Left ventricle myocardium inferior (tissue), 1 donor: ENCODE measurements at regions not wholly inside any gene's neighbourhood (a gene's known extent, or its start where the extent isn't known, plus 50 kb on each side); places are given as distances from the start of the nearest gene placed in this dataset.

Experiments
- DNase-seq: peaks from one replicate; pipeline ENCODE4 v3.0.0-alpha.2; 2020
- H3K27ac ChIP-seq: fragments of 200-600 bp; replicated peaks from 2 replicates; pipeline ENCODE4 v1.8.0; 2021
- H3K27me3 ChIP-seq: fragments of 200-600 bp; 2 replicates; pipeline ENCODE4 v1.8.0; 2021; ENCODE audit warnings: low read depth
- H3K36me3 ChIP-seq: fragments of 200-600 bp; 2 replicates; pipeline ENCODE4 v1.8.0; 2021
- H3K4me1 ChIP-seq: fragments of 200-600 bp; 2 replicates; pipeline ENCODE4 v1.8.0; 2021
- H3K4me3 ChIP-seq: fragments of 200-600 bp; 2 replicates; pipeline ENCODE4 v1.8.0; 2021; ENCODE audit warnings: mild to moderate bottlenecking, moderate library complexity
- H3K9me3 ChIP-seq: fragments of 200-600 bp; replicated peaks from 2 replicates; pipeline ENCODE4 v1.8.0; 2021
- intact Hi-C: fragments of 100-400 bp; cut with micrococcal nuclease; formaldehyde crosslinking; loops from one replicate; pipeline ENCODE4 v1.11.0; 2022
- TF ChIP-seq, protein P1 (sequence below): fragments of 200-600 bp; IDR thresholded peaks from 2 replicates; pipeline ENCODE4 v1.8.0; 2021; ENCODE audit warnings: antibody characterized with exemption, mild to moderate bottlenecking, borderline replicate concordance
- donor health status: DM: no; HTN: yes; CAD: no; lungs with severe emphysema.

DNA sequence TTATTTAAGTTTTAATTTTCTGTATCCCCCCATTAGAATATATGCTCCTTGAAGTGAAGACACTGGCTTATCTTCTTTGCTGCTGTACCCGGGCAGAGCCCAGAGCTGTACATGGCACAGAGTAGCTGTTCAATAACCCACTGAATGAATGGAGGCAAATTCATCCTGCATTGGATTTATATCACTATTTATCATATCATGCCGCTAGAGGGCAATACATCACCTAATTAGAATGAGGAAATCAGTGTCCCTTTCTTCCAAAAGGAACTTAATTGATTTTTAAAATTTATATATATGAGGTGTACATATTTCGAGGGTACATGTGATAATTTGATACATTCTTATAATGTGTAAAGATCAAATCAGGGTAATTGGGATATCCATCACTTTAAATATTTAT, 89.2 kb upstream of the TMEM260 start:
- Histone ChIP-seq H3K36me3 (no peaks in the 10 kb centered on the region), H3K27me3 (no peaks in the 10 kb centered on the region), H3K9me3 (no peaks in the 10 kb centered on the region), H3K4me1 (peaks cover 7% of the 10 kb centered on the region), H3K4me3 (no peak overlapping the region), H3K27ac (no peak overlapping the region)
- TF ChIP-seq, protein P1, sequence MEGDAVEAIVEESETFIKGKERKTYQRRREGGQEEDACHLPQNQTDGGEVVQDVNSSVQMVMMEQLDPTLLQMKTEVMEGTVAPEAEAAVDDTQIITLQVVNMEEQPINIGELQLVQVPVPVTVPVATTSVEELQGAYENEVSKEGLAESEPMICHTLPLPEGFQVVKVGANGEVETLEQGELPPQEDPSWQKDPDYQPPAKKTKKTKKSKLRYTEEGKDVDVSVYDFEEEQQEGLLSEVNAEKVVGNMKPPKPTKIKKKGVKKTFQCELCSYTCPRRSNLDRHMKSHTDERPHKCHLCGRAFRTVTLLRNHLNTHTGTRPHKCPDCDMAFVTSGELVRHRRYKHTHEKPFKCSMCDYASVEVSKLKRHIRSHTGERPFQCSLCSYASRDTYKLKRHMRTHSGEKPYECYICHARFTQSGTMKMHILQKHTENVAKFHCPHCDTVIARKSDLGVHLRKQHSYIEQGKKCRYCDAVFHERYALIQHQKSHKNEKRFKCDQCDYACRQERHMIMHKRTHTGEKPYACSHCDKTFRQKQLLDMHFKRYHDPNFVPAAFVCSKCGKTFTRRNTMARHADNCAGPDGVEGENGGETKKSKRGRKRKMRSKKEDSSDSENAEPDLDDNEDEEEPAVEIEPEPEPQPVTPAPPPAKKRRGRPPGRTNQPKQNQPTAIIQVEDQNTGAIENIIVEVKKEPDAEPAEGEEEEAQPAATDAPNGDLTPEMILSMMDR = peak; percentile 65
- DNase-seq = no peak
- intact Hi-C loops = loop anchor here (5.0 kb wide), 1 partner anchor 827 kb away; no protein-coding TSS in a partner anchor

DNA sequence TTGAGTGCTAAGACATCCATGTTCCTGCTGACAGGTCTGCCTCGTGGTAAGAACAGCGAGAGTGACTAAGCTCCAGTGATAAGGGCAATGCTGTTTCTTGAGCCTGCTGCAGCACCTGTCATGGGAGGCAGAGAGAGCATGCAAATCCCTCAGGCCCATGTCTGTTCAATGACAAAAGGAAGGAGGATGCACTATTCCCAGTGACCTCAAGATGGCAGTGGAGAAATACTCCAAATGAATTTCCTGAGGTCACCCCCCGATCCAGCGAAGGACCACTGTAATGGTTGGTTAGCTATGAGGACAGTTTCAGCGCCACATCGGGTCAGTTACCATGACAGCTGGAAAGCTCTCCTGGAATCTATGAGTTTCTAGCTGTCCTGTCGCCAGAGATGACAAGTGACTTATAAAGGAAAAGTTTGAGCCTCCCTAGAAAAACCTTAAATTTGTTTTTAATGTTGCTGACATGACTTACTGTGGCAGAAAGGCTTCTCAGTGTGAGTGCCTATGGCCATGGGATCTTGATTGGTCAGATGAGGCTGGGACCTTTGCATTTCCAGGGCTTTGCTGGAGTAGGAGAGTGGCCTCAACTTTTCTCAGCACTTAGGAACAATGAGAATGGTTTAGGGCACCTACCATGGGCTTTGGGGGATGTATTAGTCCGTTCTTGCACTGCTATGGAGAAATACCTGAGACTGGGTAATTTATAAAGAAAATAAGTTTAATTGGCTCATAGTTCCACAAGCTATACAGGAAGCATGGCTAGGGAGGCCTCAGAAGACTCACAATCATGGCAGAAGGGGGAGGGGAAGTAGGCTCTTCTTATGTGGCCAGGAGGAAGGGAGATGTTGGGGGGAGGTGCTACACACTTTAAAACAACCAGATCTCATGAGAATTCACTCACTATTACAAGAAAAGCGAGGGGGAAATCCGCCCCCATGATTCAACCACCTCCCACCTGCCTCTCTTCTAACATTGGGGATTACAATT, 88.0 kb upstream of the TMEM260 start:
- intact Hi-C loops = loop anchor here (5.0 kb wide), 1 partner anchor 826 kb away; no protein-coding TSS in a partner anchor
- Histone ChIP-seq H3K9me3 (no peaks in the 10 kb centered on the region), H3K4me3 (no peak overlapping the region), H3K27ac (no peak overlapping the region), H3K36me3 (no peaks in the 10 kb centered on the region), H3K4me1 (peaks cover 7% of the 10 kb centered on the region), H3K27me3 (no peaks in the 10 kb centered on the region)
- DNase-seq = no peak
- TF ChIP-seq, protein P1 = peak; percentile 77

DNA sequence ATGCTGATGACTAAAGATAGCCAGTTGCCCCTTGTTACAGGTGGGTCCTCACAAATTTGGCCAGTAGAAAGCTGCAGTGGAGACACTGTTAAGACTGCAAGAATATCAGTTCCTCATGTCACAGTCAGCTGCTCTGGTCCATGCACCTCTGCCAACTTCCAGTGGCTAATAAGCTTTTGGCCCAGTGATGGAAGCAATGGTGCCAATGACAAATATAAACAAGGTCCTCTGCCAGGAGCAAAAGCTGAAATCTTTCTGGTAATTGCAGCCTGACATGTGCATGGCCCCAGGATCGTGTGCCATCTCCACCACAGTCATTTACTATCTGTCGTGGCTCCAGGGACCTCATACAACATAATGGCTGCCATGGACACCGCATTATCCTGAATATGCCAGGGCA, 85.4 kb upstream of the TMEM260 start:
- TF ChIP-seq, protein P1 = no peak
- no peak for DNase-seq

DNA sequence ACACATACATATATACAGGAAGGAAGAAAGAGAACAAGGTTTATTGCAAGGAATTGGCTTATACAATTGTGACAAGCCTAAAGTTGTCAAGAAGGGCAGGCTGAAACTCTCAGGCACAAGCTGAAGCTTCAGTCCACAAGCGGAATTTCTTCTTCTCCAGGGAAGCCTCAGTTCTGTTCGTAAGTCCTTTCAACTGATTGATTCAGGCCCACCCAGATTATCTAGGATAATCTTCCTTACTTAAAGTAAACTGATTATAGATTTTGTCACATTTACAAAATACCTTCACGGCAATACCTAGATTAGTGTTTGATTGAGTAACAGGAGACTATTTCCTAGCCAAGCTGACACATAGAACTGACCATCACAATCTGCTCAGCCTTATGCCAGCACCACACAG, 81.5 kb upstream of the TMEM260 start:
- no peaks in the 10 kb centered on the region for H3K36me3 ChIP-seq
- no peak overlapping the region for H3K4me3 ChIP-seq
- no peaks in the 10 kb centered on the region for H3K27me3 ChIP-seq
- intact Hi-C loops = no loop called here
- no peaks in the 10 kb centered on the region for H3K9me3 ChIP-seq
- H3K4me1 ChIP-seq = peaks cover 4% of the 10 kb centered on the region
- no peak overlapping the region for H3K27ac ChIP-seq
- TF ChIP-seq, protein P1 = no peak
- no peak for DNase-seq

More for the DNA sequence above, 85.4 kb upstream of the TMEM260 start:
- H3K4me3 ChIP-seq = no peak overlapping the region
- H3K27ac ChIP-seq = no peak overlapping the region
- H3K27me3 ChIP-seq = no peaks in the 10 kb centered on the region
- intact Hi-C loops = loop anchor here (5.0 kb wide), 1 partner anchor 823 kb away; no protein-coding TSS in a partner anchor
- no peaks in the 10 kb centered on the region for H3K36me3 ChIP-seq
- H3K4me1 ChIP-seq = peaks cover 7% of the 10 kb centered on the region
- H3K9me3 ChIP-seq = no peaks in the 10 kb centered on the region

DNA sequence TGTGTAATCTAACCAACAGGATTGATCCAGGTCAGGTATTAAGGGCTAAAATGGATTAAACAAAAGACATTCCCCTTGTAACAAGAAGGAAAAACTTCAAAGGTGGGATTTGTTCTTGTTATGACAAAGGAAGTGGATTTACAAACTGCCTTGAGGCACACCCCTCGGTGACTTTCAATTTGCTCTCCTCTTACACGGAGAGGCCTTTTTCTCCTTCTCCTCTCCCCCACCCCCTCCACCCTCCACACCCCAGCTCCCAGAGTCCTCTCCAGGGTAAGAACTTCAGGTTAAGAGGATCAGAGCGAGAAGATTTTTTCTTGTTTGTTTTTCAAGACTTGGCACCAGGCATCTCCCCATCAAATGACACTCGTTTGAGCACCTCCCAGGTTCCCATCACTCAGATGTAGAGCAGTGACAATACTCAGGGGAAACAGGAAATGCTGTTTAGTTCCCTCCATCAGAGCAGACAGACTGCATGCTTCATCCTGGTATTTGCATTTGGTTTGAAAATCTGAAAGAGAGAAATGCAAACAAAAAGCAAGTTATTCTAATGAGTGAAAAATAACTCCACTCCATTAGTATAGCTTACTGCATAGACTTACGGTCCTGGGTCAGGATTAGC, 77.6 kb upstream of the TMEM260 start:
- Histone ChIP-seq H3K27ac (no peak overlapping the region), H3K4me3 (no peak overlapping the region), H3K9me3 (no peaks in the 10 kb centered on the region), H3K36me3 (no peaks in the 10 kb centered on the region), H3K4me1 (no peaks in the 10 kb centered on the region), H3K27me3 (peaks cover 23% of the 10 kb centered on the region)
- intact Hi-C loops = no loop called here
- DNase-seq = no peak
- TF ChIP-seq, protein P1 = no peak
